H1 (cell line): ENCODE measurements at regions not wholly inside any gene's neighbourhood (a gene's known extent, or its start where the extent isn't known, plus 50 kb on each side); places are given as distances from the start of the nearest gene placed in this dataset.

ENCODE experiments used
- CTCF ChIA-PET: fragments of 300-600 bp; sonication (Branson Sonifier 250); formaldehyde crosslinking; loops from one replicate; lab custom pipeline; 2021; ENCODE audit not compliant: partially characterized antibody; lab: Charles Lee
- POLR2A ChIA-PET: fragments of 300-600 bp; sonication (Branson Sonifier 250); formaldehyde crosslinking; loops from one replicate; lab custom pipeline; 2021; ENCODE audit warnings: inconsistent platforms; ENCODE audit not compliant: partially characterized antibody; lab: Charles Lee
- DNase-seq, 2 experiments: peaks; one replicate each; pipeline versions ENCODE4 v3.0.0 to v3.0.0-alpha.2; 2010 to 2022; ENCODE audit warnings: low spot score in 2 of 2, low read depth in 1 of 2, mixed read lengths in 1 of 2
- FAIRE-seq: peaks from 2 replicates; lab custom pipeline; 2011; peaks lifted over from hg19 to GRCh38; lab: Jason Lieb, UNC
- H2AFZ ChIP-seq: 2 replicates; pipeline ENCODE4 v1.8.1; 2012; ENCODE audit warnings: low read length, inconsistent platforms
- H2AK5ac ChIP-seq: 2 replicates; pipeline ENCODE4 v1.6.1; 2013; ENCODE audit warnings: low read depth, low read length
- H2BK120ac ChIP-seq: replicated peaks from 2 replicates; pipeline ENCODE3; 2013; ENCODE audit warnings: low read depth, low read length, inconsistent platforms
- H2BK12ac ChIP-seq: 2 replicates; pipeline ENCODE4 v1.6.1; 2013; ENCODE audit warnings: low read depth, low read length
- H2BK15ac ChIP-seq: 2 replicates; pipeline ENCODE4 v1.6.1; 2013; ENCODE audit warnings: low read length
- H2BK20ac ChIP-seq: 2 replicates; pipeline ENCODE4 v1.6.1; 2013; ENCODE audit warnings: low read length
- H2BK5ac ChIP-seq: 2 replicates; pipeline ENCODE4 v1.6.1; 2013; ENCODE audit warnings: low read depth, low read length
- H3K14ac ChIP-seq: 2 replicates; pipeline ENCODE4 v1.6.1; 2013; ENCODE audit warnings: inconsistent platforms; ENCODE audit not compliant: insufficient read length
- H3K18ac ChIP-seq: 2 replicates; pipeline ENCODE4 v1.6.1; 2013; ENCODE audit warnings: low read length; ENCODE audit errors: extremely low read depth
- H3K23ac ChIP-seq: 2 replicates; pipeline ENCODE4 v1.6.1; 2013; ENCODE audit warnings: inconsistent platforms; ENCODE audit not compliant: insufficient read length
- H3K23me2 ChIP-seq: 2 replicates; pipeline ENCODE4 v1.6.1; 2013; ENCODE audit warnings: low read depth, low read length
- H3K27ac ChIP-seq: 2 replicates; pipeline ENCODE4 v1.6.1; 2011; ENCODE audit warnings: low read depth, low read length, inconsistent platforms
- H3K27me3 ChIP-seq, 4 experiments: replicated peaks in 1 of 4; 1 replicate in 1 of 4; 2 replicates in 3 of 4; pipeline versions ENCODE4 v1.6.1 to v1.8.1; 2011 to 2013; ENCODE audit warnings: low read length in 3 of 4, mild to moderate bottlenecking in 3 of 4, inconsistent platforms in 2 of 4, mixed read lengths in 2 of 4, moderate library complexity in 1 of 4; ENCODE audit not compliant: control insufficient read depth in 3 of 4, insufficient read depth in 3 of 4; ENCODE audit errors: extremely low read depth in 1 of 4
- H3K36me3 ChIP-seq, 4 experiments: 2 replicates each; pipeline versions ENCODE4 v1.6.1 to v1.8.1; 2011 to 2013; ENCODE audit warnings: mild to moderate bottlenecking in 4 of 4, low read length in 3 of 4, moderate library complexity in 2 of 4, control low read depth in 1 of 4, inconsistent platforms in 1 of 4; ENCODE audit not compliant: insufficient read depth in 4 of 4, control insufficient read depth in 2 of 4
- H3K4ac ChIP-seq: replicated peaks from 2 replicates; pipeline ENCODE3; 2013; ENCODE audit warnings: low read length, low read depth, mixed read lengths, inconsistent platforms; ENCODE audit not compliant: insufficient read length
- H3K4me1 ChIP-seq, 4 experiments: replicated peaks in 1 of 4; 1 replicate in 1 of 4; 2 replicates in 3 of 4; pipeline versions ENCODE4 v1.6.1 to v1.8.1; 2011 to 2013; ENCODE audit warnings: low read length in 3 of 4, inconsistent platforms in 2 of 4, mixed read lengths in 1 of 4; ENCODE audit not compliant: insufficient read depth in 4 of 4, control insufficient read depth in 3 of 4
- H3K4me2 ChIP-seq, 2 experiments: 2 replicates each; pipeline versions ENCODE4 v1.6.1 to v1.8.1; 2011 to 2013; ENCODE audit warnings: low read depth in 2 of 2, low read length in 2 of 2, control low read depth in 1 of 2, inconsistent platforms in 1 of 2, mild to moderate bottlenecking in 1 of 2; ENCODE audit not compliant: insufficient read depth in 1 of 2
- H3K4me3 ChIP-seq, 4 experiments: fragments of 200-600, 300-600 bp in 1 of 4; sonication (generic), shearing (Covaris generic), sonication (Bioruptor Twin) in 1 of 4; 2 replicates each; pipeline versions ENCODE4 v1.5.1 to v1.8.1; 2011 to 2016; ENCODE audit warnings: low read length in 4 of 4, low read depth in 3 of 4, control low read depth in 2 of 4, inconsistent platforms in 2 of 4, mild to moderate bottlenecking in 2 of 4, mixed read lengths in 1 of 4, moderate library complexity in 1 of 4; ENCODE audit not compliant: insufficient read depth in 2 of 4; ENCODE audit errors: extremely low read depth in 1 of 4
- H3K56ac ChIP-seq: replicated peaks from 2 replicates; pipeline ENCODE3; 2013; ENCODE audit warnings: low read depth, mild to moderate bottlenecking, mixed read lengths, low read length, inconsistent platforms; ENCODE audit not compliant: insufficient read length
- H3K79me1 ChIP-seq: 2 replicates; pipeline ENCODE4 v1.6.1; 2013; ENCODE audit warnings: low read depth, low read length, control low read depth
- H3K79me2 ChIP-seq, 2 experiments: 2 replicates each; pipeline versions ENCODE4 v1.6.1 to v1.8.1; 2012 to 2013; ENCODE audit warnings: low read length in 2 of 2, mild to moderate bottlenecking in 2 of 2, inconsistent platforms in 1 of 2; ENCODE audit not compliant: insufficient read depth in 2 of 2, control insufficient read depth in 1 of 2
- H3K9ac ChIP-seq, 4 experiments: replicated peaks in 1 of 4; 1 replicate in 1 of 4; 2 replicates in 3 of 4; pipeline versions ENCODE4 v1.6.1 to v1.8.1; 2011 to 2013; ENCODE audit warnings: low read depth in 3 of 4, low read length in 3 of 4, control low read depth in 2 of 4, mild to moderate bottlenecking in 2 of 4, moderate library complexity in 2 of 4, inconsistent platforms in 1 of 4; ENCODE audit errors: extremely low read depth in 1 of 4
- H3K9me3 ChIP-seq, 2 experiments: 2 replicates each; pipeline versions ENCODE4 v1.6.1 to v1.8.1; 2012 to 2013; ENCODE audit warnings: mild to moderate bottlenecking in 2 of 2, moderate library complexity in 2 of 2, control low read depth in 1 of 2, inconsistent platforms in 1 of 2, low read depth in 1 of 2, low read length in 1 of 2, mixed read lengths in 1 of 2; ENCODE audit not compliant: insufficient read depth in 2 of 2
- H4K20me1 ChIP-seq, 2 experiments: replicated peaks in 1 of 2; 2 replicates each; pipeline versions ENCODE3 to v1.8.1; 2011 to 2013; ENCODE audit warnings: inconsistent platforms in 2 of 2, low read length in 2 of 2, mild to moderate bottlenecking in 1 of 2; ENCODE audit not compliant: insufficient read depth in 2 of 2, control insufficient read depth in 1 of 2
- H4K5ac ChIP-seq: 2 replicates; pipeline ENCODE4 v1.6.1; 2013; ENCODE audit warnings: low read length, low read depth, mixed read lengths, inconsistent platforms; ENCODE audit not compliant: insufficient read length
- H4K8ac ChIP-seq: 2 replicates; pipeline ENCODE4 v1.8.0; 2013; ENCODE audit warnings: mild to moderate bottlenecking, moderate library complexity, low read length, inconsistent platforms; ENCODE audit not compliant: insufficient read depth; ENCODE audit errors: extremely low read depth
- H4K91ac ChIP-seq: replicated peaks from 2 replicates; pipeline ENCODE3; 2013; ENCODE audit warnings: low read length, mixed read lengths, inconsistent platforms; ENCODE audit not compliant: insufficient read length
- BCL11A ChIP-seq, 2 experiments: IDR thresholded peaks; one replicate each; pipeline ENCODE4 v1.6.1; 2011; ENCODE audit warnings: low read depth in 2 of 2, low read length in 2 of 2, mild to moderate bottlenecking in 2 of 2
- POLR2AphosphoS5 ChIP-seq: IDR thresholded peaks from 2 replicates; pipeline ENCODE4 v1.6.1; 2011; ENCODE audit warnings: low read depth, low read length
- WGBS, 2 experiments: shearing (Covaris generic) in 1 of 2; methylation state at CpG; one replicate each; pipeline versions ENCODE4 v1.1.6 to v1.1.7; 2013 to 2015; ENCODE audit warnings: low lambda C conversion rate in 2 of 2, mixed read lengths in 2 of 2, inconsistent platforms in 1 of 2, low coverage in 1 of 2, missing lambda C conversion rate in 1 of 2; ENCODE audit not compliant: insufficient replicate concordance in 2 of 2, insufficient coverage in 1 of 2, insufficient read length in 1 of 2; ENCODE audit errors: extremely low coverage in 1 of 2, missing lambda C conversion rate in 1 of 2; 5-methylcytosine and 5-hydroxymethylcytosine counted together

- POLR2A ChIA-PET, result no interaction called here
- H3K27ac ChIP-seq, result no peak overlapping the region
These were observed 448.8 kb downstream of the FOXO1 start for GRCh38 chr13:40217675-40218074.

More at GRCh38 chr13:40217675-40218074, 448.8 kb downstream of the FOXO1 start:
- Histone ChIP-seq H3K18ac (no peak overlapping the region), H2BK15ac (no peak overlapping the region), H3K14ac (no peak overlapping the region), H4K91ac (no peak overlapping the region), H2AK5ac (no peak overlapping the region), H2BK120ac (no peak overlapping the region), H4K20me1 (no peaks in the 10 kb centered on the region), H3K23ac (no peak overlapping the region), H3K27me3 (no peaks in the 10 kb centered on the region), H3K9me3 (no peaks in the 10 kb centered on the region), H3K4me2 (no peak overlapping the region), H3K9ac (no peak overlapping the region), H3K4me1 (peaks cover 0 to 3% (median 0%) of the 10 kb centered on the region in 4 experiments; a peak in 2 of 7 replicates), H3K4me3 (no peak overlapping the region), H3K36me3 (no peaks in the 10 kb centered on the region), H2BK12ac (no peak overlapping the region), H3K56ac (no peak overlapping the region), H3K79me1 (no peaks in the 10 kb centered on the region), H2AFZ (no peak overlapping the region), H4K8ac (no peak overlapping the region), H3K79me2 (no peaks in the 10 kb centered on the region), H2BK5ac (no peak overlapping the region), H2BK20ac (no peak overlapping the region), H3K4ac (no peak overlapping the region), H3K23me2 (peaks cover 2% of the 10 kb centered on the region; the same call in 1 of the 2 replicates), H4K5ac (no peak overlapping the region)
- no peak for DNase-seq
- WGBS, 2 experiments, result 78% methylated on average over 4 of the region's 4 CpGs; no CpG with 5 or more reads in 1 of the 2 experiments
- no peak for TF ChIP-seq BCL11A (IDR thresholded peaks at IDR 0.05; ENCODE audit: low read depth in 2 of 2, low read length in 2 of 2)
- TF ChIP-seq POLR2AphosphoS5, result no peak
- FAIRE-seq, result no peak
- CTCF ChIA-PET, result interaction anchor here (0.6 kb wide), 1 partner anchor 429 kb away, joined by 4 read pairs; no protein-coding TSS in a partner anchor
